ENCODE measurements at regions not wholly inside any gene's neighbourhood (a gene's known extent, or its start where the extent isn't known, plus 50 kb on each side); places are given as distances from the start of the nearest gene placed in this dataset.

- Histone ChIP-seq H3K9ac (ENCODE audit: low read length) (no peak overlapping the region), H3K9me3 (ENCODE audit: control insufficient read depth in 1 of 2, insufficient read depth in 1 of 2, low read depth in 1 of 2, low read length in 2 of 2) (no peaks in the 10 kb centered on the region), H2AFZ (ENCODE audit: low read depth, low read length, poor library complexity, severe bottlenecking) (no peak overlapping the region), H3K79me2 (ENCODE audit: insufficient read depth, low read length) (no peaks in the 10 kb centered on the region), H3K27me3 (ENCODE audit: insufficient read depth, low read length) (no peaks in the 10 kb centered on the region), H3K27ac (ENCODE audit: low read depth, low read length) (no peak overlapping the region), H3K9me2 (ENCODE audit: insufficient read depth) (no peaks in the 10 kb centered on the region), H3K4me3 (replicated peaks in 1 of 2; ENCODE audit: low read depth in 1 of 2, low read length in 2 of 2) (no peak overlapping the region), H3K4me2 (ENCODE audit: low read length) (no peak overlapping the region), H3K36me3 (ENCODE audit: control insufficient read depth in 1 of 2, insufficient read depth in 2 of 2, low read length in 2 of 2) (no peaks in the 10 kb centered on the region), H4K20me1 (ENCODE audit: insufficient read depth) (no peaks in the 10 kb centered on the region), H3K4me1 (ENCODE audit: control insufficient read depth in 1 of 2, insufficient read depth in 2 of 2, low read length in 2 of 2) (peaks cover 8 to 31% of the 10 kb centered on the region in 2 experiments)
- intact Hi-C loops (cut with micrococcal nuclease), result no loop called here
- CTCF ChIA-PET, result no interaction called here
- no peak for TF ChIP-seq YY1 (IDR thresholded peaks at IDR 0.05; ENCODE audit: extremely low read depth, insufficient replicate concordance, low read depth, low read length)
- no peak for TF ChIP-seq ZBTB33 (IDR thresholded peaks at IDR 0.05; ENCODE audit: extremely low read depth, insufficient replicate concordance, low read length)
- no peak for TF ChIP-seq CBX3 (IDR thresholded peaks at IDR 0.05; ENCODE audit: low read depth)
- no peak for TF ChIP-seq ZNF274 (IDR thresholded peaks at IDR 0.05; ENCODE audit: low read depth, low read length)
- TF ChIP-seq EGR1 (IDR thresholded peaks at IDR 0.05; ENCODE audit: low read depth), result no peak
- TF ChIP-seq JUND (IDR thresholded peaks at IDR 0.05), result no peak
- no peak for TF ChIP-seq REST (IDR thresholded peaks at IDR 0.05; ENCODE audit: low read depth)
- no peak for TF ChIP-seq RAD21 (IDR thresholded peaks at IDR 0.05; ENCODE audit: low read depth)
- TF ChIP-seq SP1 (IDR thresholded peaks at IDR 0.05; ENCODE audit: low read depth), result no peak
- TF ChIP-seq POLR2A (IDR thresholded peaks at IDR 0.05; ENCODE audit: borderline replicate concordance, extremely low read depth, insufficient read depth, insufficient read length), result no peak
- no peak for TF ChIP-seq POLR2AphosphoS5 (IDR thresholded peaks at IDR 0.05; ENCODE audit: low read depth, low read length)
- TF ChIP-seq ZFX (IDR thresholded peaks at IDR 0.05), result no peak
- no peak for TF ChIP-seq CTCF (IDR thresholded peaks at IDR 0.05 in 2 of 3, conservative IDR thresholded peaks at IDR 0.05 in 1 of 3; ENCODE audit: borderline replicate concordance in 1 of 3, insufficient read depth in 1 of 3, low read depth in 2 of 3, low read length in 2 of 3)
- no peak for TF ChIP-seq ELF1 (IDR thresholded peaks at IDR 0.05; ENCODE audit: borderline replicate concordance, low read depth)
- no peak for TF ChIP-seq CEBPB (IDR thresholded peaks at IDR 0.05; ENCODE audit: low read depth)
- no peak for TF ChIP-seq EZH2 (IDR thresholded peaks at IDR 0.05)
- no TSS peak for BruUV-seq (replicated peaks)
- DNase-seq (ENCODE audit: low read depth, low spot score) (no peak), ATAC-seq (no peak)
- POLR2A ChIA-PET, result no interaction called here
- RAD21 ChIA-PET (ENCODE audit: low non-redundant PET in 1 of 2, low total read pairs in 2 of 2, uncharacterized antibody in 2 of 2, unreplicated experiment in 2 of 2), result no interaction called here
Measured at GRCh38 chr9:129241725-129242124, 63.7 kb upstream of the IER5L start.
